ENCODE measurements at regions not wholly inside any gene's neighbourhood (a gene's known extent, or its start where the extent isn't known, plus 50 kb on each side); places are given as distances from the start of the nearest gene placed in this dataset.

- no peak for DNase-seq (ENCODE audit: extremely low read depth in 1 of 4, low spot score in 3 of 4)
- BruUV-seq (replicated peaks), result no TSS peak
- H4K20me1 ChIP-seq (replicated peaks; ENCODE audit: control insufficient read depth, insufficient read depth, low read length), result no peaks in the 10 kb centered on the region
- ATAC-seq, result no peak
- H2AFZ ChIP-seq (ENCODE audit: low read depth, low read length), result no peak overlapping the region
- FAIRE-seq, result no peak
- ChIA-PET POLR2A (no interaction called here), CTCF (ENCODE audit: low intra/inter-chr PET ratio) (no interaction called here)
- intact Hi-C loops (cut with micrococcal nuclease) (no loop called here), in situ Hi-C loops (cut with MboI) (no loop called here)
- no peaks in the 10 kb centered on the region for H3K36me3 ChIP-seq (ENCODE audit: control insufficient read depth, insufficient read depth, low read length)
- no peaks in the 10 kb centered on the region for H3K79me2 ChIP-seq (ENCODE audit: control insufficient read depth, insufficient read depth, low read length)
- H3K9me3 ChIP-seq (replicated peaks; ENCODE audit: control insufficient read depth, insufficient read depth, low read depth, low read length), result 0 out of 2 replicates have a peak, but pooled peaks cover 2% of the 10 kb centered on the region
- no peaks in the 10 kb centered on the region for H3K9me1 ChIP-seq (ENCODE audit: control insufficient read depth, insufficient read depth, low read length)
- H3K9ac ChIP-seq (ENCODE audit: insufficient read depth in 1 of 2, low read depth in 2 of 2, low read length in 2 of 2), result no peak overlapping the region
- no peaks in the 10 kb centered on the region for H3K4me1 ChIP-seq (replicated peaks in 1 of 2; ENCODE audit: control insufficient read depth in 2 of 2, insufficient read depth in 2 of 2, low read length in 2 of 2)
- no peak overlapping the region for H3K4me3 ChIP-seq
- no peak overlapping the region for H3K27ac ChIP-seq (ENCODE audit: extremely low read depth, low read depth, low read length)
- 0% methylated on average over 1 of the region's 1 CpG for WGBS (ENCODE audit: insufficient coverage, low coverage, missing lambda C conversion rate)
- no peak overlapping the region for H3K4me2 ChIP-seq (ENCODE audit: insufficient read depth, low read length)
- no peaks in the 10 kb centered on the region for H3K27me3 ChIP-seq (ENCODE audit: control insufficient read depth in 2 of 2, insufficient read depth in 2 of 2, low read length in 2 of 2)
- TF ChIP-seq RHOXF2B (CRISPR knock-in tag; conservative IDR thresholded peaks at IDR 0.05) (no peak), SIRT6 (IDR thresholded peaks at IDR 0.05; ENCODE audit: low read depth, low read length) (no peak), ZNF518B (CRISPR knock-in tag; IDR thresholded peaks at IDR 0.05) (no peak), SP1 (CRISPR knock-in tag; IDR thresholded peaks at IDR 0.05) (no peak), ZNF274 (IDR thresholded peaks at IDR 0.05; ENCODE audit: borderline replicate concordance, low read depth, low read length) (no peak), ATF2 (CRISPR knock-in tag; IDR thresholded peaks at IDR 0.05) (no peak), KAT7 (CRISPR knock-in tag; IDR thresholded peaks at IDR 0.05; ENCODE audit: borderline replicate concordance) (no peak)
Observed at GRCh38 chr12:97639702-97640101, 177.1 kb downstream of the RMST start.

All from K562 (cell line).